GM12873 (cell line): ENCODE measurements at regions not wholly inside any gene's neighbourhood (a gene's known extent, or its start where the extent isn't known, plus 50 kb on each side); places are given as distances from the start of the nearest gene placed in this dataset.

Source experiments
- CTCF ChIP-seq: IDR thresholded peaks from 2 replicates; pipeline ENCODE4 v1.5.1; 2012; ENCODE audit warnings: low read depth, mild to moderate bottlenecking, moderate library complexity, low read length, control low read depth; ENCODE audit not compliant: insufficient read depth; ENCODE audit errors: missing control alignments

DNA sequence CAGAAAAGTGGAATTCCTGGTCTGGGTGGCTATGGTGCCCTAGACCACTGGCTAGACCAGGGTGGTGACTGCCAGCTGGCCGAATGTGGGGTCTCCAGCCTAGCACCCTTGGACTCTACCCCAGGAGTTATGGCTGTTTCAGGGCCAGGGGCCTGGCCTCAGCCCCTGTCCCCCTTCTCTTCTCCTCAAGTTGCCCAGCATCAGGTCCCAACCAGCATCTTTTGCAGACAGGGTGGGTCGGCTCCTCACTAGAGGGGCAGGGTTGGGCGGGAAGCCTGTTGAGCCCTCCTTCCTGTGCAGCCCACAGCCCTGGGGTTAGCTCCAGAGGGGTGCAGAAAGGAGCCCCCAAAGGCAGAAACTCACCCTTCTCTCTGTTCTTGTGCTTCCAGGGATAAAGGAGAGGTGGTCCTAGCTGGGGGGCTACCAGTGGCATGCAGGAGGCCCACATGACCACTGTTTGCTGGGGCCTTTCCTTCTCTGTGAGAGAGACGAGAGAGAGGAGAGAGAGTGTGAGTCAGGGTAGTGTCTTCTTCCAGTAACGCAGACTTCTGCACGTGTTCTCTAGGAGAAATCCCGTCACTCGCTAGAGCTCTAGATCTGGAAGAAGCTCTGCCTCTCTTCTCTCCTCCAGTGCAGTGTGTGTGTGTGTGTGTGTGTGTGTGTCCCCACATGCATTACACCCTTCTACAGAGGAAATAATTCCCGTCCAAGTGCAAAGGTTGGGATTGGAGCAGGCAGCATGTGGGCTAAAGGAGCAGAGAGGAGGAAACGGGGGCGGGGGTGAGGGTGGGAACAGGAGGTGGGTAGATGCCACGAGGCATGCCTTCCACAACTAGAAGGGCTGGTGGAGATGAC is 209.4 kb downstream of the SEC14L1 start:
- TF ChIP-seq CTCF, result no peak

- no peak for TF ChIP-seq CTCF
Measured at GRCh38 chr17:77352441-77352840, 211.7 kb downstream of the SEC14L1 start.

DNA sequence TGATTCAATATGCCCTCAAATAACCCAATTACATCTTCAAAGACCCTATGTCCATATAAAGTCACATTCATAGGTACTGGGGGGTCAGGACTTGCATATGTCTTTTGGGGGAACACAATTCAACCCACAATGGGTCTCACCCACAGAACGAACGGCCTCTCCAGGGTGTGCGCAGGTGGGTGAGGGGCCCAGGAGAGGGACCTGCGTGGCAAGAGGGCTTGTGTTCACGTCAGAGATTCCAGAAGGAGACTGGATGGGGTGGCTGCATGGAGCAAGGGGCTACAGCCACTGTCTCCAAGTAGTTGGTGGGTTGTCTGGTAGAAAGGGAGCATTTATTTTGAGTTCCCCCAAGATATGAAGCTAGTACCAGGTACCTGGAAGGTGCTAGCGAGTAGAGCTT is 212.2 kb downstream of the SEC14L1 start:
- no peak for TF ChIP-seq CTCF

GRCh38 chr17:77353684-77354419 is 213.1 kb downstream of the SEC14L1 start:
- TF ChIP-seq CTCF, result no peak

- no peak for TF ChIP-seq CTCF
Measured at GRCh38 chr17:77354420-77354669, 213.6 kb downstream of the SEC14L1 start.

GRCh38 chr17:77354670-77355455 is 214.1 kb downstream of the SEC14L1 start:
- TF ChIP-seq CTCF, result no peak

- no peak for TF ChIP-seq CTCF
Measured at GRCh38 chr17:77356109-77356689, 215.4 kb downstream of the SEC14L1 start.
